GM12892 (cell line): ENCODE measurements at regions not wholly inside any gene's neighbourhood (a gene's known extent, or its start where the extent isn't known, plus 50 kb on each side); places are given as distances from the start of the nearest gene placed in this dataset.

ENCODE experiments used
- DNase-seq: peaks from one replicate; pipeline ENCODE4 v3.0.0; 2011; ENCODE audit not compliant: insufficient read length
- FAIRE-seq: peaks from 2 replicates; lab custom pipeline; 2011; peaks lifted over from hg19 to GRCh38; lab: Jason Lieb, UNC
- POLR2A ChIP-seq: IDR thresholded peaks from 2 replicates; pipeline ENCODE4 v1.6.1; 2011; ENCODE audit warnings: low read depth, low read length, control low read depth
- POLR2AphosphoS5 ChIP-seq: IDR thresholded peaks from 2 replicates; pipeline ENCODE4 v1.6.1; 2011; ENCODE audit warnings: low read depth, low read length, control low read depth
- TAF1 ChIP-seq: IDR thresholded peaks from 2 replicates; pipeline ENCODE4 v1.6.1; 2011; ENCODE audit warnings: low read depth, mild to moderate bottlenecking, control low read depth, low read length, borderline replicate concordance

DNA sequence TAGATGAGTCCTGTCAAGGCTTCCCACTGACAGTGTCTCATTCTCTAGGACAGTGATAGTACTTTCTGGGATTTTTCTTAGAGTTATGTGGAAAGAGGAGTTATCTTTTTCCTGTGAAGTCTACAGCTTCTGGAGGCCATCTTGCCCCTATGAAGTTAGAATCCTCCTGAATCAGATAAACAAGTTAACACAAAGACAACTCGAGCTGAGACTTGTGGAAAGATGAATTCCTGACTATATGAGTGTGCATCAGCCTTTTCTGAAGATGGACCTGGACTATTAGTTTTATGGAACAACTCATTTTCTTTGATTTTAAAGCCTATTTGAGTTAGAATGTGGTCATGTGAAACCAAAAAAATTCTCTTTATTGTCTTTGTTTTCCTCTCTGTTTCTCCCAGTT lies 290.9 kb downstream of the LRRIQ3 start:
- TF ChIP-seq POLR2A (no peak), POLR2AphosphoS5 (no peak), TAF1 (no peak)
- FAIRE-seq (no peak), DNase-seq (no peak)

GRCh38 chr1:73903092-73903491 lies 294.9 kb downstream of the LRRIQ3 start:
- no peak for DNase-seq
- no peak for FAIRE-seq
- no peak for TF ChIP-seq POLR2AphosphoS5
- no peak for TF ChIP-seq TAF1
- no peak for TF ChIP-seq POLR2A

GRCh38 chr1:73901738-73902137 lies 296.2 kb downstream of the LRRIQ3 start:
- no peak for DNase-seq
- FAIRE-seq, result no peak
- no peak for TF ChIP-seq TAF1
- TF ChIP-seq POLR2AphosphoS5, result no peak
- no peak for TF ChIP-seq POLR2A

DNA sequence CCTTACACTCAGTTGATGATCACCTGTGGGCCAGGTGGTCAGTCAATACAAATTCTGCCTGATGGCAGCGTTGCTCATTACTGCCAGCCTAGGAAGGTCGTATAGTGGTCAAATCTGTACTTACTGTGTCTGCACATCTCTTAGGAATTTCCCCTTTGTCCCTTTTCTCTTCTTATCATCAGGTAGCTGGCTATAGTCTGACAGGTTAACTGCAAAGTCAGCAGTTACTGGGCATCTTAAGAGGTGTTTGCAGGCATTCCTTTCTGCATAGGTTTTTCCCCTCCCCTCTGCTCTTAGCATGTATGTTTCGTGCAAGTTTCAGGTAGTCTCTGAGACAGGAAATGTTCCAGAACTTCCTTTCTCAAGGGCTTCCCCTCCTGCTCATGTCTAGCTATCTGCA lies 298.7 kb downstream of the LRRIQ3 start:
- no peak for DNase-seq
- no peak for FAIRE-seq
- TF ChIP-seq TAF1 (no peak), POLR2A (no peak)

GRCh38 chr1:73898540-73898939 lies 299.4 kb downstream of the LRRIQ3 start:
- FAIRE-seq (no peak), DNase-seq (no peak)
- no peak for TF ChIP-seq POLR2A
- TF ChIP-seq TAF1, result no peak
- no peak for TF ChIP-seq POLR2AphosphoS5

DNA sequence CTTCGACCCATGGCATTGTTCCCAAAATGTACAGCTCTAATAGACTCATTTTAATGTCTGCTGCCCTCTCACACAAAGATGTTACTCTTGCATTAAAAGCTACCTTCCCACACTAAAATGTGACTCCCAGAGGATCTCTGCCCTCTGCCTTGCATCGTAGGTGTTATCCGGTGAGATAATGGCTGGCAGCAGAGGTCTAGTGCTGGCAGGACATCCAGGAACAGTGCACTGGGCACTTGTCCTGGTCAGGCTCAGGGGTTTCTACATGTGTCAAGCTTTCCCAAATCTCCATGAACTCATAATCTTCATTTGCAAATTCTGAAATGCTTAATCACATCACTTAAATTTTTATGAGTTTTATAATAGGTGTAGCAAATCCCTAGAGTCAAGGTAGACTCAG lies 310.6 kb downstream of the LRRIQ3 start:
- DNase-seq, result no peak
- no peak for TF ChIP-seq TAF1
- no peak for TF ChIP-seq POLR2AphosphoS5
- TF ChIP-seq POLR2A, result no peak
- FAIRE-seq, result no peak

- DNase-seq, result no peak
- TF ChIP-seq POLR2A (no peak), TAF1 (no peak), POLR2AphosphoS5 (no peak)
- FAIRE-seq, result no peak
These were observed 311.3 kb downstream of the LRRIQ3 start for GRCh38 chr1:73886716-73887115.

DNA sequence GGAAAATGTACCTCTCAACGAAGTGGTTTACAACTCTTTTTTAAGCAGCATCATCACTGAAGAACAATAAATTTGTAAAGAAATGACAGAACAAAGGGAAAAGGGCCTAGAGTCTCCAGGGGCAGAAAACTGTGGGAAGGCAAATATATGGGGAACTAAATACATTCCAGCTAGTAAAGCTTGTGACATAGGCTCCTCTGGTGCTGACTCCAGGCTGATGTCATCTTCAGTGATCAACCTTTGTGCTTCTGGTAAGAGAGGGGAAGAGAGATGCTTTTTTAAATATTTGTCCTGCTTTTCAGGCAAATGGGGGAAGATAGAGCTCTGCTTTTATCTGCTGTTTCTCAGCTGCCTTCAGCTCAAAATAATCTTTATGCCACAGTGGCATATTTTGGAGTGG lies 323.2 kb downstream of the LRRIQ3 start:
- TF ChIP-seq TAF1, result no peak
- no peak for TF ChIP-seq POLR2A
- no peak for TF ChIP-seq POLR2AphosphoS5
- DNase-seq, result no peak
- no peak for FAIRE-seq

GRCh38 chr1:73868810-73869336 lies 329.1 kb downstream of the LRRIQ3 start:
- no peak for TF ChIP-seq TAF1
- TF ChIP-seq POLR2A, result no peak
- TF ChIP-seq POLR2AphosphoS5, result no peak
- DNase-seq (no peak), FAIRE-seq (no peak)

DNA sequence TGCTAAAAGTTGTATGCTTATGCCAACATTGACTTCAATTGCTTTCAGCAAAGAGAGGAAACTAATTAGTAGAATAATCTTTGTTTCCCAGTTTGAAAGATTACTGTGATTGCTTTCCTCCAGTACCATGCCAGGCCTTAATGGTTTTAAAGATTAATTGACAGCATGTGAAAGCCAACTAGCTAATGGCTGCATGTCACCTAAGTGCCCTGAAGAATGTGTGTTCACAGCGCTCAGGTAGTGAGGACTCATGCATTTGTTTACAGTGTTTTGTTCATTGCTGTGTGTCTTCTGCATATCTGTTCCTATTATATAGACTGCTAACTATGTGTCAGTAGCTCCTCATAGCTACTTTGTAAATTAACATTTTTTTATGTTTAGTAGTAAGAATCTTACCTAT lies 335.6 kb downstream of the LRRIQ3 start:
- DNase-seq (no peak), FAIRE-seq (no peak)

GRCh38 chr1:73860421-73860950 lies 337.5 kb downstream of the LRRIQ3 start:
- no peak for DNase-seq
- no peak for TF ChIP-seq TAF1
- TF ChIP-seq POLR2AphosphoS5, result no peak
- TF ChIP-seq POLR2A, result no peak
- no peak for FAIRE-seq

More for the DNA sequence above, 335.6 kb downstream of the LRRIQ3 start:
- TF ChIP-seq POLR2AphosphoS5 (no peak), TAF1 (no peak), POLR2A (no peak)

- DNase-seq (no peak), FAIRE-seq (no peak)
- TF ChIP-seq TAF1 (no peak), POLR2A (no peak), POLR2AphosphoS5 (no peak)
These were observed 338.7 kb downstream of the LRRIQ3 start for GRCh38 chr1:73859227-73859626.
